ENCODE measurements at regions not wholly inside any gene's neighbourhood (a gene's known extent, or its start where the extent isn't known, plus 50 kb on each side); places are given as distances from the start of the nearest gene placed in this dataset.

DNA sequence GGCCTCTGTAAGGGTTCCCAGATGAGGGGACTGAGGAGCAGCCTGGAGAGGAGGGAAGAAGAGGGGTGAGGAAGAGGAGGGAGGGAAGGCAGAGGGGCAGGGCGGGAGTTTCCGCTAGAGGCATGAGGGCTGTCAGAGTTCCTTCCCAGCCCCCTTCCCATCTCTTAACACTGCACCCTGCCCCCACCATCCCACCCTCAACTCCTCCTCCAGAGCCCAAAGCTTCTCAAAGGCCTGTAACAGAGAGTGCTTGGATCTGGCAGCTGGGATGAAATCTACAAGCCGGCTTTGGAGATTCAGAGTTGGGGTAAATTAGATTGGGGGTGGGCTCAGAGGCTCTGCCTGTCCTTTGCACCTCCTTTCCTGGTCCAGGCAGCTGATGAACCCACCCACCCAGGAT lies 57.3 kb upstream of the DLX4 start:
- Histone ChIP-seq H3K27ac (no peak overlapping the region), H4K20me1 (ENCODE audit: insufficient read depth) (no peaks in the 10 kb centered on the region), H3K4me3 (IDR thresholded peaks at IDR 0.05; ENCODE audit: insufficient read depth, low read depth, low read length) (no peak overlapping the region), H3K4me1 (ENCODE audit: low read depth, poor library complexity, severe bottlenecking) (no peaks in the 10 kb centered on the region), H3K36me3 (ENCODE audit: insufficient read depth) (no peaks in the 10 kb centered on the region), H3K27me3 (ENCODE audit: insufficient read depth, low read depth) (peaks cover 99% of the 10 kb centered on the region), H3K4me2 (no peak overlapping the region), H2AFZ (ENCODE audit: low read depth) (no peak overlapping the region), H3K79me2 (ENCODE audit: insufficient read depth, low read depth) (no peaks in the 10 kb centered on the region), H3K9ac (no peak overlapping the region)
- no peak for TF ChIP-seq CTCF (conservative IDR thresholded peaks at IDR 0.05; ENCODE audit: low read depth, low read length)

- H3K27me3 ChIP-seq (ENCODE audit: insufficient read depth, low read depth) = peaks cover 99% of the 10 kb centered on the region
- H3K27ac ChIP-seq = no peak overlapping the region
- no peaks in the 10 kb centered on the region for H3K4me1 ChIP-seq (ENCODE audit: low read depth, poor library complexity, severe bottlenecking)
- H2AFZ ChIP-seq (ENCODE audit: low read depth) = no peak overlapping the region
- H4K20me1 ChIP-seq (ENCODE audit: insufficient read depth) = no peaks in the 10 kb centered on the region
- H3K79me2 ChIP-seq (ENCODE audit: insufficient read depth, low read depth) = no peaks in the 10 kb centered on the region
- H3K9ac ChIP-seq = no peak overlapping the region
- no peaks in the 10 kb centered on the region for H3K36me3 ChIP-seq (ENCODE audit: insufficient read depth)
- no peak overlapping the region for H3K4me3 ChIP-seq (IDR thresholded peaks at IDR 0.05; ENCODE audit: insufficient read depth, low read depth, low read length)
- no peak overlapping the region for H3K4me2 ChIP-seq
- TF ChIP-seq CTCF (conservative IDR thresholded peaks at IDR 0.05; ENCODE audit: low read depth, low read length) = no peak
These were observed 55.5 kb upstream of the DLX4 start for GRCh38 chr17:49913226-49914095.

DNA sequence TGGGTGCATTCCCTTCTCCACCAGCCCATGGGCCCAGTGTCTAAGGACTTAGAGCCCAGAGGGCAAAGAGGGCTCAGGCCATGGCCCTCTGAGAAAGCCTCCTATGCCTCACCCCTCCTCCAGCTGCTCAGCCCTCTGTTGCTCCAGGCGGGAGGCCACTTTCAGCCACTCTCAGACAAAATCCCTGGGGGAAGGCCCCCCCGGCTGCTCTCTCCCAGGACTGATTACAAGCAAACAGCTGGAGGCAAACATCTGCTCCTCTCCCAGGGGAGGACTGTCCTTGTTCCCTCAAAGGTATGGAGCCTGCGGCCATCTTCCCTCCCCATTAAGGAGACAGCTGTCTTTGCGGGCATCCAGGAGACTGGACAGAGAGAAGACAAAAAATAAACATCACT lies 54.9 kb upstream of the DLX4 start:
- Histone ChIP-seq H3K4me2 (no peak overlapping the region), H3K4me3 (IDR thresholded peaks at IDR 0.05; ENCODE audit: insufficient read depth, low read depth, low read length) (no peak overlapping the region), H4K20me1 (ENCODE audit: insufficient read depth) (no peaks in the 10 kb centered on the region), H2AFZ (ENCODE audit: low read depth) (no peak overlapping the region), H3K9ac (no peak overlapping the region), H3K4me1 (ENCODE audit: low read depth, poor library complexity, severe bottlenecking) (no peaks in the 10 kb centered on the region), H3K27ac (no peak overlapping the region), H3K79me2 (ENCODE audit: insufficient read depth, low read depth) (no peaks in the 10 kb centered on the region), H3K27me3 (ENCODE audit: insufficient read depth, low read depth) (peaks cover 100% of the 10 kb centered on the region), H3K36me3 (ENCODE audit: insufficient read depth) (no peaks in the 10 kb centered on the region)
- TF ChIP-seq CTCF (conservative IDR thresholded peaks at IDR 0.05; ENCODE audit: low read depth, low read length) = no peak

GRCh38 chr17:49914664-49915063 lies 54.3 kb upstream of the DLX4 start:
- Histone ChIP-seq H3K27me3 (ENCODE audit: insufficient read depth, low read depth) (peaks cover 99% of the 10 kb centered on the region), H4K20me1 (ENCODE audit: insufficient read depth) (no peaks in the 10 kb centered on the region), H3K4me3 (IDR thresholded peaks at IDR 0.05; ENCODE audit: insufficient read depth, low read depth, low read length) (no peak overlapping the region), H3K4me1 (ENCODE audit: low read depth, poor library complexity, severe bottlenecking) (no peaks in the 10 kb centered on the region), H2AFZ (ENCODE audit: low read depth) (no peak overlapping the region), H3K4me2 (no peak overlapping the region), H3K9ac (no peak overlapping the region), H3K79me2 (ENCODE audit: insufficient read depth, low read depth) (no peaks in the 10 kb centered on the region), H3K27ac (no peak overlapping the region), H3K36me3 (ENCODE audit: insufficient read depth) (no peaks in the 10 kb centered on the region)
- TF ChIP-seq CTCF (conservative IDR thresholded peaks at IDR 0.05; ENCODE audit: low read depth, low read length) = no peak

All from KMS-11 (cell line).